IMR-90 (cell line): ENCODE measurements at regions not wholly inside any gene's neighbourhood (a gene's known extent, or its start where the extent isn't known, plus 50 kb on each side); places are given as distances from the start of the nearest gene placed in this dataset.

Source experiments
- ATAC-seq: fragments of 200-7000 bp; cut with Tn5 transposase; 2 replicates; pipeline ENCODE4 v1.9.1; 2020; ENCODE audit warnings: low read depth, mild to moderate bottlenecking, moderate library complexity
- BruUV-seq: library from RNA; stranded (reverse); fragments of 400-500 nt; replicated peaks from 2 replicates; lab custom pipeline; 2021; lab: Mats Ljungman, UMichigan
- CTCF ChIA-PET: fragments of 300-600 bp; formaldehyde crosslinking; extraction: SDS; loops from one replicate; lab custom pipeline; 2021; ENCODE audit warnings: antibody characterized with exemption; lab: Yijun Ruan, JAX
- POLR2A ChIA-PET: fragments of 300-600 bp; sonication (Branson Sonifier 250); formaldehyde crosslinking; loops from one replicate; lab custom pipeline; 2022; ENCODE audit warnings: antibody characterized with exemption; ENCODE audit not compliant: unreplicated experiment; lab: Charles Lee
- DNase-seq: peaks from one replicate; pipeline ENCODE4 v3.0.0; 2013
- H2AFZ ChIP-seq: replicated peaks from 2 replicates; pipeline ENCODE3; 2013; ENCODE audit warnings: low read length, mild to moderate bottlenecking; ENCODE audit not compliant: poor library complexity
- H2AK5ac ChIP-seq: 2 replicates; pipeline ENCODE4 v1.6.1; 2013; ENCODE audit warnings: low read depth, low read length, inconsistent platforms
- H2AK9ac ChIP-seq: replicated peaks from 2 replicates; pipeline ENCODE3; 2013; ENCODE audit warnings: mild to moderate bottlenecking, low read depth, low read length, moderate library complexity; ENCODE audit not compliant: poor library complexity
- H2BK120ac ChIP-seq: 2 replicates; pipeline ENCODE4 v1.6.1; 2013; ENCODE audit warnings: low read depth, low read length, inconsistent platforms
- H2BK15ac ChIP-seq: 3 replicates; pipeline ENCODE4 v1.6.1; 2013; ENCODE audit warnings: low read depth, low read length, inconsistent platforms
- H2BK20ac ChIP-seq: 2 replicates; pipeline ENCODE4 v1.6.1; 2013; ENCODE audit warnings: low read depth, mild to moderate bottlenecking, inconsistent platforms, low read length, moderate library complexity
- H2BK5ac ChIP-seq: 2 replicates; pipeline ENCODE4 v1.6.1; 2013; ENCODE audit warnings: mild to moderate bottlenecking, low read depth, low read length, inconsistent platforms; ENCODE audit not compliant: poor library complexity, severe bottlenecking
- H3K14ac ChIP-seq: replicated peaks from 2 replicates; pipeline ENCODE4 v1.6.1; 2013; ENCODE audit warnings: low read depth, low read length, inconsistent platforms
- H3K18ac ChIP-seq: 2 replicates; pipeline ENCODE4 v1.6.1; 2013; ENCODE audit warnings: low read depth, low read length, control low read depth
- H3K23ac ChIP-seq: 2 replicates; pipeline ENCODE4 v1.6.1; 2013; ENCODE audit warnings: low read depth, low read length, inconsistent platforms
- H3K27ac ChIP-seq: 2 replicates; pipeline ENCODE4 v1.5.1; 2013; ENCODE audit warnings: mild to moderate bottlenecking, control low read depth, low read length; ENCODE audit not compliant: insufficient read depth
- H3K27me3 ChIP-seq: 2 replicates; pipeline ENCODE4 v1.6.1; 2013; ENCODE audit warnings: low read length; ENCODE audit not compliant: control insufficient read depth, insufficient read depth
- H3K36me3 ChIP-seq: 2 replicates; pipeline ENCODE4 v1.6.1; 2013; ENCODE audit warnings: low read length, mixed read lengths; ENCODE audit not compliant: control insufficient read depth, insufficient read depth
- H3K4ac ChIP-seq: 2 replicates; pipeline ENCODE4 v1.6.1; 2013; ENCODE audit warnings: low read depth, low read length, inconsistent platforms
- H3K4me1 ChIP-seq: 2 replicates; pipeline ENCODE4 v1.6.1; 2013; ENCODE audit warnings: low read length, mixed read lengths; ENCODE audit not compliant: control insufficient read depth, insufficient read depth
- H3K4me2 ChIP-seq: 2 replicates; pipeline ENCODE4 v1.6.1; 2013; ENCODE audit warnings: low read depth, mild to moderate bottlenecking, control low read depth, low read length, moderate library complexity
- H3K4me3 ChIP-seq: 2 replicates; pipeline ENCODE4 v1.5.1; 2013; ENCODE audit warnings: low read depth, mild to moderate bottlenecking, control low read depth, low read length, moderate library complexity; ENCODE audit not compliant: insufficient read depth
- H3K56ac ChIP-seq: 2 replicates; pipeline ENCODE4 v1.6.1; 2013; ENCODE audit warnings: low read length, inconsistent platforms; ENCODE audit not compliant: insufficient read depth; ENCODE audit errors: extremely low read depth
- H3K79me1 ChIP-seq, 2 experiments: 2 replicates each; pipeline ENCODE4 v1.6.1; 2013; ENCODE audit warnings: low read length in 2 of 2, inconsistent platforms in 1 of 2, low read depth in 1 of 2
- H3K9ac ChIP-seq: 2 replicates; pipeline ENCODE4 v1.6.1; 2013; ENCODE audit warnings: low read depth, low read length, control low read depth
- H3K9me1 ChIP-seq: 2 replicates; pipeline ENCODE4 v1.6.1; 2013; ENCODE audit warnings: low read length, inconsistent platforms; ENCODE audit not compliant: insufficient read depth
- H3K9me3 ChIP-seq: 2 replicates; pipeline ENCODE4 v1.6.1; 2013; ENCODE audit warnings: low read length; ENCODE audit not compliant: control insufficient read depth, insufficient read depth
- H4K20me1 ChIP-seq: 2 replicates; pipeline ENCODE4 v1.6.1; 2013; ENCODE audit warnings: low read length, inconsistent platforms; ENCODE audit not compliant: insufficient read depth
- H4K5ac ChIP-seq: 2 replicates; pipeline ENCODE4 v1.6.1; 2013; ENCODE audit warnings: mild to moderate bottlenecking, low read depth, low read length, control low read depth
- H4K8ac ChIP-seq, 2 experiments: 2 replicates each; pipeline ENCODE4 v1.6.1; 2013; ENCODE audit warnings: low read depth in 2 of 2, low read length in 2 of 2, control low read depth in 1 of 2, inconsistent platforms in 1 of 2
- H4K91ac ChIP-seq: 2 replicates; pipeline ENCODE4 v1.6.1; 2013; ENCODE audit warnings: low read depth, low read length, inconsistent platforms; ENCODE audit not compliant: insufficient read depth
- WGBS, 2 experiments: methylation state at CpG; one replicate each; pipeline versions ENCODE4 v1.1.5 to v1.1.7; 2013; ENCODE audit warnings: missing lambda C conversion rate in 2 of 2; ENCODE audit not compliant: insufficient read length in 1 of 2; ENCODE audit errors: extremely low coverage in 2 of 2; 5-methylcytosine and 5-hydroxymethylcytosine counted together
- dilution Hi-C: fragments of 300-500 bp; cut with HindIII; formaldehyde crosslinking; loops from one replicate; pipeline ENCODE4 v1.14.3; 2018; ENCODE audit warnings: low sequenced_read_pairs; ENCODE audit not compliant: unreplicated experiment
- in situ Hi-C: fragments of 300-500 bp; cut with MboI; formaldehyde crosslinking; loops from 3 replicates; pipeline ENCODE4 v1.14.3; 2019; ENCODE audit warnings: low sequenced_read_pairs, inconsistent platforms, mixed read lengths
- intact Hi-C: fragments of 100-400 bp; cut with micrococcal nuclease; formaldehyde crosslinking; loops from 2 replicates; pipeline ENCODE4 v1.10.0; 2022
- TF ChIP-seq, protein P1 (sequence below): fragments of 150-350 bp; IDR thresholded peaks from 2 replicates; pipeline ENCODE4 v1.6.1; 2017; ENCODE audit warnings: mild to moderate bottlenecking, antibody characterized with exemption, low read length, low read depth

- Histone ChIP-seq H4K91ac (no peak overlapping the region), H2AK5ac (no peak overlapping the region), H3K79me1 (no peaks in the 10 kb centered on the region), H2BK20ac (no peak overlapping the region), H3K27ac (no peak overlapping the region), H3K27me3 (no peaks in the 10 kb centered on the region), H3K4ac (no peak overlapping the region), H2AFZ (no peak overlapping the region), H3K4me1 (no peaks in the 10 kb centered on the region), H3K4me3 (no peak overlapping the region), H2BK120ac (no peak overlapping the region), H2AK9ac (no peak overlapping the region), H3K36me3 (no peaks in the 10 kb centered on the region), H2BK15ac (no peak overlapping the region), H3K23ac (no peak overlapping the region), H3K9me1 (no peaks in the 10 kb centered on the region), H3K14ac (no peak overlapping the region), H3K56ac (no peak overlapping the region), H4K8ac (no peak overlapping the region), H4K5ac (no peak overlapping the region), H3K18ac (no peak overlapping the region), H3K9ac (no peak overlapping the region), H3K4me2 (no peak overlapping the region), H3K9me3 (peaks cover 7% of the 10 kb centered on the region), H2BK5ac (no peak overlapping the region), H4K20me1 (no peaks in the 10 kb centered on the region)
- dilution Hi-C loops = no loop called here
- TF ChIP-seq, protein P1, sequence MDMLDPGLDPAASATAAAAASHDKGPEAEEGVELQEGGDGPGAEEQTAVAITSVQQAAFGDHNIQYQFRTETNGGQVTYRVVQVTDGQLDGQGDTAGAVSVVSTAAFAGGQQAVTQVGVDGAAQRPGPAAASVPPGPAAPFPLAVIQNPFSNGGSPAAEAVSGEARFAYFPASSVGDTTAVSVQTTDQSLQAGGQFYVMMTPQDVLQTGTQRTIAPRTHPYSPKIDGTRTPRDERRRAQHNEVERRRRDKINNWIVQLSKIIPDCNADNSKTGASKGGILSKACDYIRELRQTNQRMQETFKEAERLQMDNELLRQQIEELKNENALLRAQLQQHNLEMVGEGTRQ = no peak
- BruUV-seq = no TSS peak
- intact Hi-C loops = no loop called here
- ATAC-seq (no peak), DNase-seq (no peak)
- CTCF ChIA-PET = no interaction called here
- in situ Hi-C loops = no loop called here
- no CpG with 5 or more reads among the region's 4 CpGs for WGBS, 2 experiments
- POLR2A ChIA-PET = no interaction called here
These were observed 341.9 kb upstream of the GRIA1 start for GRCh38 chr5:153148624-153148976.
